ENCODE measurements at regions not wholly inside any gene's neighbourhood (a gene's known extent, or its start where the extent isn't known, plus 50 kb on each side); places are given as distances from the start of the nearest gene placed in this dataset.

GRCh38 chr14:85257287-85257686 lies 272.7 kb upstream of the FLRT2 start:
- no peak for FAIRE-seq
- DNase-seq (ENCODE audit: insufficient read length, low spot score) = no peak
- no peak for TF ChIP-seq POLR2A (IDR thresholded peaks at IDR 0.05; ENCODE audit: low read depth, low read length)

GRCh38 chr14:85263916-85264675 lies 265.8 kb upstream of the FLRT2 start:
- FAIRE-seq = no peak

GRCh38 chr14:85273099-85273677 lies 256.8 kb upstream of the FLRT2 start:
- FAIRE-seq = no peak
- DNase-seq (ENCODE audit: insufficient read length, low spot score) = no peak
- TF ChIP-seq POLR2A (IDR thresholded peaks at IDR 0.05; ENCODE audit: low read depth, low read length) = no peak

More at GRCh38 chr14:85263916-85264675, 265.8 kb upstream of the FLRT2 start:
- no peak for DNase-seq (ENCODE audit: insufficient read length, low spot score)
- no peak for TF ChIP-seq POLR2A (IDR thresholded peaks at IDR 0.05; ENCODE audit: low read depth, low read length)

- no peak for DNase-seq (ENCODE audit: insufficient read length, low spot score)
- no peak for TF ChIP-seq POLR2A (IDR thresholded peaks at IDR 0.05; ENCODE audit: low read depth, low read length)
- no peak for FAIRE-seq
Measured at GRCh38 chr14:85273952-85274351, 256.0 kb upstream of the FLRT2 start.

GRCh38 chr14:85276161-85276978 lies 253.6 kb upstream of the FLRT2 start:
- no peak for FAIRE-seq
- no peak for DNase-seq (ENCODE audit: insufficient read length, low spot score)
- TF ChIP-seq POLR2A (IDR thresholded peaks at IDR 0.05; ENCODE audit: low read depth, low read length) = no peak

GRCh38 chr14:85276979-85277228 lies 253.0 kb upstream of the FLRT2 start:
- DNase-seq (ENCODE audit: insufficient read length, low spot score) (no peak), FAIRE-seq (no peak)
- no peak for TF ChIP-seq POLR2A (IDR thresholded peaks at IDR 0.05; ENCODE audit: low read depth, low read length)

- FAIRE-seq = no peak
- DNase-seq (ENCODE audit: insufficient read length, low spot score) = no peak
- no peak for TF ChIP-seq POLR2A (IDR thresholded peaks at IDR 0.05; ENCODE audit: low read depth, low read length)
Measured at GRCh38 chr14:85279407-85279806, 250.5 kb upstream of the FLRT2 start.

GRCh38 chr14:85280074-85280473 lies 249.9 kb upstream of the FLRT2 start:
- FAIRE-seq (no peak), DNase-seq (ENCODE audit: insufficient read length, low spot score) (no peak)
- no peak for TF ChIP-seq POLR2A (IDR thresholded peaks at IDR 0.05; ENCODE audit: low read depth, low read length)

GRCh38 chr14:85281921-85282320 lies 248.0 kb upstream of the FLRT2 start:
- TF ChIP-seq POLR2A (IDR thresholded peaks at IDR 0.05; ENCODE audit: low read depth, low read length) = no peak
- DNase-seq (ENCODE audit: insufficient read length, low spot score) = no peak
- FAIRE-seq = no peak

- FAIRE-seq (no peak), DNase-seq (ENCODE audit: insufficient read length, low spot score) (no peak)
- TF ChIP-seq POLR2A (IDR thresholded peaks at IDR 0.05; ENCODE audit: low read depth, low read length) = no peak
Measured at GRCh38 chr14:85288041-85288440, 241.9 kb upstream of the FLRT2 start.

GRCh38 chr14:85291731-85292130 lies 238.2 kb upstream of the FLRT2 start:
- no peak for DNase-seq (ENCODE audit: insufficient read length, low spot score)
- no peak for FAIRE-seq
- no peak for TF ChIP-seq POLR2A (IDR thresholded peaks at IDR 0.05; ENCODE audit: low read depth, low read length)

GRCh38 chr14:85293612-85294234 lies 236.2 kb upstream of the FLRT2 start:
- TF ChIP-seq POLR2A (IDR thresholded peaks at IDR 0.05; ENCODE audit: low read depth, low read length) = no peak
- no peak for DNase-seq (ENCODE audit: insufficient read length, low spot score)
- no peak for FAIRE-seq

- DNase-seq (ENCODE audit: insufficient read length, low spot score) (no peak), FAIRE-seq (no peak)
- TF ChIP-seq POLR2A (IDR thresholded peaks at IDR 0.05; ENCODE audit: low read depth, low read length) = no peak
Measured at GRCh38 chr14:85295318-85295717, 234.6 kb upstream of the FLRT2 start.

- DNase-seq (ENCODE audit: insufficient read length, low spot score) (peak; percentile 7), FAIRE-seq (peak; percentile 95)
- no peak for TF ChIP-seq POLR2A (IDR thresholded peaks at IDR 0.05; ENCODE audit: low read depth, low read length)
Measured at GRCh38 chr14:85296456-85297210, 233.3 kb upstream of the FLRT2 start.

All from H54 (cell line).